ENCODE measurements at regions not wholly inside any gene's neighbourhood (a gene's known extent, or its start where the extent isn't known, plus 50 kb on each side); places are given as distances from the start of the nearest gene placed in this dataset.

DNA sequence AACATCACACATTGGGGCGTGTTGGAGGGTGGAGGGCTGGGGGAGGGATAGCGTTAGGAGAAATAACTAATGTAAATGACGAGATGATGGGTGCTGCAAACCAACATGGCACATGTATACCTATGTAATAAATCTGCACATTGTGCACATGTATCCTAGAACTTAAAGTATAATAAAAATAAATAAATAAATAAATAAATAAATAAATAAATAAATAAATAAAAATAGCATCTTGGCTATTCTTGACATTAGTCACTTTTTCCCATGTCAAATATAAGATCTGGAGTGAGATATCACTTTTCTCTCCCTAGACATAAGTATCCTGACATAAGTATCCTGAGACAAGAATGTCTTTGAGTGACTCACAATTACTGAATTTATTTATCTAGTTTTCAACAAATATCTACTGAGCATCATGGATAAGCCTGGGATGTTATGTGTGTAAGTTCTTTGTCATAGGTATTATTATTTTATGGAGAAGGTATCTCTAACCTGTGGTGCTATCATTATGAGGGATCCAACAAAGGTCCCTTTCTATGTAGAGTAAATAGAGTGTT, 691.3 kb downstream of the SORCS1 start:
- intact Hi-C loops (cut with micrococcal nuclease), result no loop called here

DNA sequence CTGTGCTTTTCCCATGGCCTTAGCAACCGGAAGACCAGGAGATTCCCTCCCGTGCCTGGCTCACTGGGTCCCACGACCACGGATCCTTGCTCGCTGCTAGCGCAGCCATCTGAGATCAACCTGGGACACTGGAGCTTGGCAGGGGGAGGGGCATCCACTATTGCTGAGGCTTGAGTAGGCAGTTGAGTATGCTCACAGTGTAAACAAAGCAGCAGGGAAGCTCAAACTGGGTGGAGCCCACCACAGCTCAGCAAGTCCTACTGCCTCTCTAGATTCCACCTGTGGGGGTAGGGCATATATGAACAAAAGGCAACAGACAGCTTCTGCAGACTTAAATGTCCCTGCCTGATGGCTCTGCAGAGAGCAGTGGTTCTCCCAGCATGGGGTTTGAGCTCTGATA, 697.0 kb downstream of the SORCS1 start:
- intact Hi-C loops (cut with micrococcal nuclease), result no loop called here

DNA sequence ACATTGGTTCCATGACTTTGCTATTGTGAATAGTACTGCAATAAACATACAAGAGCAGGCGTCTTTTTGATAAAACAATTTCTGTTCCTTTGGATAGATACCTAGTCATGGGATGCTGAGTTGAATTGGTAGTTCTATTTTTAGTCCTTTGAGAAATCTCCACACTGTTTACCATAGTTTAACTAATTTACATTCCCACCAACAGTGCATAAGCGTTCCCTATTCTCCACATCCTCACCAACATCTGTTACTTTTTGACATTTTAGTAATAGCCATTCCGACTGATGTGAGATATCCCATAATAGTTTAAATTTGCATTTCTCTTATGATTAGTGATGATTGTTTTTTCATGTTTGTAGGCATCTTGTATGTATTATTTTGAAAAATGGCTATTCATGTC, 707.0 kb downstream of the SORCS1 start:
- intact Hi-C loops (cut with micrococcal nuclease), result no loop called here

DNA sequence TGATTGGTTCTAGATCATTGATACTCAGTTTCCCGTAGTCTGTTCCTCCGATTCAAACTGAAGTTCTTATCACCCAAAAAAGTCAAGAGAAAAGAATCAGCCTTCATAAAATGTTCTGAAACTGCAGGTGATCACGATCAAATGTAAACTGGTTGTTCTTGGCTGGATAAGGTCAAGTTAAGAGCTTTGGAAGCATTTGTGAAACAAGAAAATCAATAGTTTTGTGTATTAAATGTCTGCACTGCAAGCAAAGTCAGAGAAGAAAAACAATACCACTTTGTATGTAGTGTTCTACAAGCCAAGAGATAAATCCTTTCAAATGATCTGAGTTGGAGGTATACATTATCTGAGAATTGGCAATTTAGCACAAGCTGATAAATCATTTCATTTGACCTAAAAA, 710.3 kb downstream of the SORCS1 start:
- intact Hi-C loops (cut with micrococcal nuclease), result no loop called here

DNA sequence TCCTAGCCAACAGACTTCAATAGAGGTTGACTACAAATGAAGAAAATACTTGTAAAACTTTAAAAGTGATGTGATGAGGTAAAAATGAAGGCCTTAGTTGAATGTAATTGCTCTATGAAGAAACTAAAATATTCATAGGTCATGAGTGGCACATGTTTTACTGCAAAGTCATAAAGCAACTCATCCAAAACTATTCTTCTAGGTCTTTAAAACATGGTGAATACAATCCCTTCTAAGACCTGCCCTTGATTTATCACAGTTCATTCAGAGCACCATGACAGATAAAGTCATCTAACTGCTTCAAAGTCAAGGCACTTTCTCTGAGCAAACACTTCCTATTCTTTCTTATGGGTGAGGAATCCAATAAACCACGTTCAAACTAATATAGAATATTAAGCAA, 713.5 kb downstream of the SORCS1 start:
- intact Hi-C loops (cut with micrococcal nuclease), result no loop called here

DNA sequence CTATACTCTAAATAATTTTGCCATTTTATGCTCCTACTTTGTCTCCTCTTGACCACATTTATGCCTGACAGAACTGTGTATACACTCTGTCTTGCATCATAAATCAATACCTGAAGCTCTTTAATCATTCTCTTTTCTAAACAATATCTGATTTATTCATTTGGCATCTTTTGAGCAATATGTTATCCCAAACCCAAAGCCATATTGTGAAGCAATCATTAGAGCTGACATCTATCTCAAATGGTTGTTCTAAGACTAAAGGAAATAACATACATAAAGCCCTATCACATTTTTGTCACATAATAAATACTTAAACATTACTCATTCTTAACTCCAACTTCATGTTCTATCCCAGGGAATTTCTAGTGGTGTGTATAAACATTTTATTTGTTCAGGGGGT, 717.6 kb downstream of the SORCS1 start:
- intact Hi-C loops (cut with micrococcal nuclease), result no loop called here

DNA sequence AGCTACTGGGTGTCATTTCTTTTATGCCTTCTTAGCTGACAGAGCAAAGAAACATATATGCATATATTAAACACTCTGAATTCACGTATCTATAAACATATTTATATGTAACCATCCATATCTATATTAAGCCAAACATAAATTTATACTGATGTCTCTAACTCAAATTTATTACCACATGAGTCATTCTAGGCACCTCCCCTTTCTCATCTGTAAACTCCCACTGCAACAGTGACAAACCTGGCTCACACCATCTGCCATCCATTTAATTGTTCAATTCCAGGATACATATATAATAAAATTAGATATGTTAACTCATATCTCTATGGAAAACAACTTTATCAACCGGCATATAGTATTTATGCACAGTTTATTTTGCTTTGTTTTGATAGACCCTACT, 722.3 kb downstream of the SORCS1 start:
- intact Hi-C loops (cut with micrococcal nuclease), result no loop called here

DNA sequence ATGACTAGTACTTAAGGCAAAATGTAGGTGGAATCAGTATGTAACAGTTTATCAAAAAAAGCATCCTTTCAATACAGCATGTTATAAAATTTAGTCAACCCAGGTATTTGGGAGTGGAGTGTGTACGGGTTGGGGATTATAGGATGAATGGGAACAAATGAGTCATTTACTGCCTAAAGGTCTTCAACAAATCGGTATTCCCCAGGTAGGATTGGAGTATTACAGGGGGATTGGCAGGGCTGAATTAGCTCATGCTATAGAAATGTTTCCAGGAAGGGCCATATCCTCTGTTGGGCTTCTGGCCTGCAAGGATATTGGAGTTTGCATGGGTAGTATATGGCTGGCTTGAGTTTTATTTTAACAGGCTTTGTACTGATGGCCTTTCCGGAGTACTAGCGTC, 723.7 kb downstream of the SORCS1 start:
- intact Hi-C loops (cut with micrococcal nuclease), result no loop called here

DNA sequence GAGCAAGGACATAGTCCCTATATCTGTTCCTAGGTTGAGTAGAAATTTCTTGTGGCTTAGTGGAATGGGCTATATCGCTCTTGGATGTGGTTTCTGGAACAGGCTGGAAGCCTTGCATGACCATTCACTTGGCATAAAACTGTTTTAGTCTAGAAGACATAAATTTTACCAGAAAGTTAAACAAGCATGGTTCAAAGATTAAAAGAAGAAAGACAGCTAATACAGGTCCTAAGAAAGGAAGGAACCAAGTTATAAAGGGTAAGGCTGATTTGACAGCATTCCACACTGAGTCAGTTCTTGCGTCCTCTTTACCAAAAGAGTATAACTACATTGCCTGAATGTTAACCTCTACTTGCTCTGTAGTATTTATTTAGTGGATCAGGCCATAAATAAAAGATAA, 724.2 kb downstream of the SORCS1 start:
- intact Hi-C loops (cut with micrococcal nuclease), result no loop called here

DNA sequence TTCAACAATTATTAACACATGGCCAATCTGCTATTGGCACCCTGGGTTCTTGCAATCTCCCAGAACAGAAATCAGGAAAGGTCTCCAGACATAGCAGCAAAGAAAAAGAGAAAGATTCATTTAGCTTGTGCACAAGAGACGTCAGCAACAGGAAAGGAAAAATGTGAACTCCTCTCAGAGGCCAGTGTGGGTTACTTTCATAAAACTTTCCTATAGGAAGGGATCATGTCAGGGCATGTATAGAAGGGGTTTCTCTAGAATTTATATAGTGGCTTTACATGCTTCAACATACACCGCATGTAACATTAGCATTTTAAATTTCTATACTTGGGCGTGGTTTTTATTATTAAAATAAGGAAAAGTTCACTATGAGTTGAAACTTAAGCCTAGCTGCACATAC, 725.1 kb downstream of the SORCS1 start:
- intact Hi-C loops (cut with micrococcal nuclease), result no loop called here

DNA sequence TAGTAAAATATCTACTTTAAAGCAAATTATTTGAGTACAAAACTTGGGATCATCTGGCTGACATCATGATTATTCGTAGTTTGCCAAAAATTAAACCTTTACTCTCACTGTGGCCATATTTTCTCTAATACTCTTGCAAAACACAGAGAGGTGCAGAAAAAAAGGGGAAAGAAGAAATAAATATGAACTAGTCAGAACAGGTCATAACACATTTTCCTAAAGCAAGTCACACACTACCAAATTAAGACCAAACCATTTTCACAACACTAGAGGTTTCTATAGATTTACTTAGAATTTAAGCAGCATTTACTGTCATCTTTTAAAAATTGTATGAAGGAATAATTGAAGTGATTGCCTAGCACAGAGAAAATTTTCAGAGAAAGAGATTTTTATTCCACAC, 726.1 kb downstream of the SORCS1 start:
- intact Hi-C loops (cut with micrococcal nuclease), result no loop called here

DNA sequence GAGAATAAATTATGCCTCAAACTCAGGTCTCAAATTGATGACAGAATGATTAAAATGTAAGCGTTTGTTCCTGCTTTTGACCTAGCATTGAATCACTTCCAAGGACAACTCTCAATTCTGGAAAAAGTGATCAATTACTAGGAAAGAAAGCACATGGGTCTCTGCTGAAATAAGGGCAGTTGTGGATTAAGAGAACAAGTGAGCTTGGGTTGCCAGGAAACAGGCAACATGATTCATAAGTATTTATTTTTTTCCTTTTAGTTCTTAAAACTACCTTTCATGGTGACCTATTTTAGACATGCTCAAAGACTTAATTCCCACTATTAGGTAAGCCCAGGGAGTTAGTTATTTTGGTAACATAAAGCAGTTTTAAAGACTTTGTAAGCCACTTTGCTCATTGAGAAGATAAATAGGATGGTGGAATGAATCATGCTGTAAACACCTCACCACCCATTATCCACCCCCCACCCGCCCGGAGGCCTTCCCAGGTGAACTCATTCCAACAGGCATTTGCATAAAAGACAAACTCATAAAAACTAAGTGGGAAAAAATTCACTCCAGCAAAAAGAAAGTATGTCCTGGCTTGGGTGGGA, 728.3 kb downstream of the SORCS1 start:
- intact Hi-C loops (cut with micrococcal nuclease), result no loop called here

DNA sequence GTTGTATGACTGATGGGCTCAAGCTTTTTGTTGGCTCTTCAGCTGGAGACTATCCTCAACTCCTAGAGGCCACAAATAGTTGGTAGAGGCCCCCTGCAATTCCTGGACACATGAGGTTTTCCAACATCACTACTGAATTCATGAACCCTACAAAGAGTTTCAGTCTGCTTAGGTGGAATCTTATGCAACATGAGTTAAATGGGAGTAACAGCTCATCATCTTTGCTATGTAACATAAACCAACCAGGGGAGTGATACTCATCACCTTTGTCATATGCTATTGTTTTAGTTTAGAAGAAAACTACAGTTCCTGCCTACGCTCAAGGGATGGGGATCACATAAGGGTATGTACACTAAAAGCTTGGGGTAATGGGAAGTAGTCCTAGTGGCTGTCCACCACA, 729.4 kb downstream of the SORCS1 start:
- intact Hi-C loops (cut with micrococcal nuclease), result no loop called here

DNA sequence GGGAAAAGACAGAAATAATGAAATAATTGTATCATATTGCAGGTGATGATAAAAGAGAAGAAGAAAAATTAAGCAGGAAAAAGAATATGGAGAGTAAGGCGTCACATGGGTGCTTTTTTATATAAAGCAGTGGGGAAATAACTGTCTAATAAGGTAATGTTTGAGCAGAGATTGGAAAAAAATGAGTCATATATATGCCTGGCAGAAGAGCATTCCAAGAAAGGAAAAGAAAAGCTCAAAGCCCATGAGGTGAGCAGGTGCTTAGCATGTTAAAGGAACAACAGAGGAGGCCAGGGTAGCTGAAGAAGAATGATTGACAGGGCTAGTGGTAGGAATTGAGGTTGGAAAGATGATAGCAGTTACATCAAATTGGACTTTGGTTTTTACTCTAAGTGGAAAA, 739.5 kb downstream of the SORCS1 start:
- intact Hi-C loops (cut with micrococcal nuclease), result no loop called here

DNA sequence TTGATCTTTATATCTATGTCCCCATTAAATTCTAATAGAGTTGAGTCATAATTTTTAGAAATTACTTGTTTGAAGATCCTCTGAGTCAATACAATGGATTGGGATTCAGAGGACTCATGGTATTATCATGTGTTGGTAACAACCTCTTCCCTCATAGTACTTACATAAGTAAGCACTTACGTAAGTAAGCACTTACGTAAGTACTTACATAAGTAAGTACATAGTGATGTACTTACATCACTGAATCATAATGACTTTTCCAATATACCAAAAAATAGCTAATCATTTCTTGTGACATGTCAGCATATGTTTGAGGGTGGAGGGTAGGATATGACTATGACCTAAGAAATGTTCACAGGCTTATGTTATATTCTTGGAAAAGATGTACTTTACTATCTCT, 740.5 kb downstream of the SORCS1 start:
- intact Hi-C loops (cut with micrococcal nuclease), result no loop called here

DNA sequence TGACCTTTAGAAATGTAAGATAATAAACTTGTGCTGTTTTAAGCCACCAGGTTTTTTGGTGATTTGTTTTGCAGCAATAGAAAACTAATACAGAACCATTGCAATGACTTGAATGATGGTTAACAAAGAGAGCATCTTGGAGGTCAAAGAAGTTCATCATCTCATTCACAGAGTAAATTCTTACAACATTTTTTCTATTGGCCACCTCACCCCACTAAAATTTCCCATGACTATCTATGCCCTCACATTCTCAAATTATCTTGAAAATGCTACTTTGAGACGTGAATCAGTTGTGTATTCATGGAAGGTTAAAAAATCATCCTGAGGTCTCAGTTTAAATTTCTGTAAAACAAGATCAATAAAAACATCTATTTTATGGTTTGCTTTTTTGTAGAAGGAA, 754.2 kb downstream of the SORCS1 start:
- intact Hi-C loops (cut with micrococcal nuclease), result no loop called here

DNA sequence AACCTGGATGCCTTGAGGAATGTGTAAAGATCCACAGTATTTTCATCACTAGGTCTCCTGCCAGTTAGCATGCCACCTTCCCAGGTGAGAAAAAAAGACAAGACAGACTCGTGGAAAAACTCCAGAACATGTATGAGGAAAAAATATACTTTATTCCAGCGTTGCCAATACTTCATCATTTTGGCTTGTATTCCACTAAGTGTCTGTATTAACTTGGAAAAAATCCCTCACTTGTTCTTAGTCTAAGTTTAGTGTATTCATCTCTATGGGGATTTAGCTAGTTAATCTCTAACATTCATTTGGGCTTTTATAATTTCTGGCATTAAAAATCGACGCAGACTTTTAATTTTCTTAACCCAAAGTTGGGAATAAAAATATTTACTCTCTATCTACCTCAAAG, 759.4 kb downstream of the SORCS1 start:
- intact Hi-C loops (cut with micrococcal nuclease), result no loop called here

DNA sequence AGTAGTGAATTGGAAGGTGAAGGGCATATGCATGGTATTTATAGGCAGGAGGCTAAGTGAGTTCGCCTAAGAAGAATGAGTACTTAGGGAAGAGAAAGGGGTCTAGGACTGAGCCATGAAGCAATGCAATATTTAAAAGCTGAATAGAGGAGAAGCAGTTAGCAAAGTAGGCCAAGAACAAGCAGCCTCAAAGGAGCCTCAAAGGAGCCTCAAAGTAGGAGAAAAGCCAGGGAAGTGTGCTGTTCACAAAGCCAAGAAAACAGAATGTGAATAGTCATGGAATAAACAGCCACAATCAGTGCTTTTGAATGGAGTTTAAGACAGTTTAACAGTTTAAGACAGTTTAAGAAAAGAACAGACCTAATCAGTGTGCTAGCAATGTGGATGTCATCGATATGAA, 762.0 kb downstream of the SORCS1 start:
- intact Hi-C loops (cut with micrococcal nuclease), result no loop called here

DNA sequence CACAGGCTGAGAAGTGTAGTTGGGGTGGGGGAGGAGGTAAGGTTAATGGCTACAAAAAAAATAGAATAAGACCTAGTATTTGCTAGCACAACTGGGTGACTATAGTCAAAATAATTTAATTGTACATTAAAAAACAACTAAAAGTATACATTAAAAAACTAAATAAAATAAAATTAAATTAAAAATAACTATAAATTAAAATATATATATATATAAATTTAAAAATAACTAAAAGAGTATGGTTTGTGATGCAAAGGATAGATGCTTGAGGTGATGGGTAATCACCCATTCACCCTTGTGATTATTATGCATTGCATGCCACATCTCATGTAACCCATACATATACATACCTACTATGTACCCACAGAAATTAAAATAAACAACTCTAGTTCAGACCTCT, 762.5 kb downstream of the SORCS1 start:
- intact Hi-C loops (cut with micrococcal nuclease), result no loop called here

DNA sequence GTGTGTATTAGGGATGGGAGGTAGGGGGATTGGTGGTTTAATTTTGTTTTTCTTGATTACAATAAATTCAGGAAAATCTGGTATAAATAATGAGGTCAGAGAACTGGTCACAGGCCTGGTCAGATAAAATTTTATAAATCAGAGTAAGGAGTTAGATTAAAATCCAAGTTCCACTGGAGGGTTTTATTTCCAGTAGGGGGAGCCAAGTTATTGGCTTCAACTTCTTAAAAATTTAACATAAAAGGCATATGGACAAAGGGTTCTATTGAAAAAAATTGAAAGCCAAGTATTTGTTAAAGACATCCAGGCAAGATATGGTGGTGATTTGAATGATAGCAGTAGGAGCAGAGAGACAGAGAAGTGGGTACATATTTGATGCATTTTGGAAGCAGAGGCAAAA, 763.3 kb downstream of the SORCS1 start:
- intact Hi-C loops (cut with micrococcal nuclease), result no loop called here

DNA sequence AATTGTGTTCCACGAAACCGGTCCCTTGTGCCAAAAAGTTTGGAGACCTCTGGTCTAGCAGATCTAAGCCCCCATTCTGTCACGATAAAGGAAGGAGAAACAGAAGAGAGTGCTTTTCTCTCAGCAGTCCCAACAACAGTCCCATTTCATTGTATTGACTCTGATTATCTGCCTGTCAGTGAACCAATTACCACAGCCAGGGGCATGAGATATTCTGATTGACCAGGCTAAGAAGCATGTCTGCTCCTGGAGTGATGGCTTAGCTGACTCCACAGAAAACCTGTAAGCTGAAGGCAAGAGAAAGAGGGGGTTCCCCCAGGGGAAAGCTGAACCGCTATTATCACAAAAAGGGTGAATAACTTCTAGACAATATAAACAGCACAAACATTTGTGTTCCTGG, 765.4 kb downstream of the SORCS1 start:
- intact Hi-C loops (cut with micrococcal nuclease), result no loop called here

DNA sequence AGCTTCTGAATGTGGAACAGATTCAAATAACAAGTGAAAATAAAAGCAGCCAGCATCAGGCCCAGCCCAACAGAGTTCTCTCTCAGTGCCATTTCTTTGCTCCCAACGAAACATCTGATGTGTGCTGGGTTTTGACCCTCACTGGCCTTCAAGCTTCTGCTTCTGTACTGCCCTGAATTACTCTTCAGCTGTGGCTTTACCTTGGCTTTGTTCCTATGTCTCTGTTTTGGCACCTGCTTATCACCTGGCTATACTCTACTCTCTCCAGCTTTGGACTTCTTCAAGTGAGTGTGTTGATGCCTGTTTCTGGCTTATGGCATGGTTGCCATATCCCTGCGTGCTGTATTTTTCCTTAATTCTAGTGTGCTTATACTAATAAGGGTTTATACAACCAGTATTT, 768.3 kb downstream of the SORCS1 start:
- intact Hi-C loops (cut with micrococcal nuclease), result no loop called here

DNA sequence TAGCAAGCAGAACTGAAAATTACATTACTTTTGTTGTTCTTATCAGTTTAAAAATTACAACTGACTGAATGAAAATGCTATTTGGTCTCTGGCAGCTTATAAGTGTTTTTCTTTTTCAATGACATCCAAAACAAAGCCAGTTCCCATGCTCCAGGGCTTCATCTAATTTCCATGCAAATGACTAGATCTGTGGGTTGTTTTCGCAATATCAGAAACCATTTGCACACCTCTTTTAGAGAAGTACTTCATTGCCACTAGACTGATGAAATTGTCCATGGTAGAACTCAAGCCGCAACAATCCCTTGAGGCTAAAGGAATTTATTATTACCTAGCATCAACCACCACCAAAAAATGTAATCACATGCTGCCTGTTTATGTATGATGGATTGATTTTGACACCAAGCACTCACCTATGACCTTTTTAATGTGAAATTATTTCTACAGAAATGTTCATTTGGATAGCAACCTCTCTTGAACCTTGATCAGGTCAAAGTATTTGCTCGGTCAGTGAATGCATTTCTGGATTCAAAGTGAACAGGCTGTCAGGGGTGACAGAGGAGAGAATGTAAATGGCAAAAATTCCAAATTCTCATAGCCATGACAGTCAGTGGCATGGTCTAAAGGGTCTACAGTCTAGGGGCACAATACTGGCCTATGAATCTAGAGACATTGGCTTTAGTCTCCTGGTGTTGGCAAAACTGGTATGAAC, 769.3 kb downstream of the SORCS1 start:
- intact Hi-C loops (cut with micrococcal nuclease), result no loop called here
